Astrocyte (in vitro differentiated cells and primary cell): ENCODE measurements at regions not wholly inside any gene's neighbourhood (a gene's known extent, or its start where the extent isn't known, plus 50 kb on each side); places are given as distances from the start of the nearest gene placed in this dataset.

Experiments used
- CTCF ChIP-seq: IDR thresholded peaks from 2 replicates; pipeline ENCODE4 v1.5.1; 2011; ENCODE audit warnings: low read depth, mild to moderate bottlenecking, inconsistent platforms, low read length, moderate library complexity; ENCODE audit not compliant: insufficient read depth
- EZH2 ChIP-seq: IDR thresholded peaks from 2 replicates; pipeline ENCODE4 v1.6.1; 2012; ENCODE audit warnings: mild to moderate bottlenecking, low read length, inconsistent platforms; ENCODE audit not compliant: insufficient read depth

- TF ChIP-seq CTCF (no peak), EZH2 (no peak)
Measured at GRCh38 chr4:14465057-14465456, 537.2 kb upstream of the CPEB2 start.
